Stomach (tissue), 8 donors: ENCODE measurements at regions not wholly inside any gene's neighbourhood (a gene's known extent, or its start where the extent isn't known, plus 50 kb on each side); places are given as distances from the start of the nearest gene placed in this dataset.

Experiments
- DNase-seq, 2 donors: peaks; one replicate each; pipeline versions ENCODE4 v3.0.0 to v3.0.0-alpha.2; 2013 to 2019
- H3K27ac ChIP-seq, 5 donors: fragments of 200-600 bp in 4 of 5; sonication (generic) in 4 of 5; one replicate each; pipeline ENCODE4 v1.5.1; 2013 to 2019; ENCODE audit warnings: mild to moderate bottlenecking in 1 of 5, moderate library complexity in 1 of 5
- H3K27me3 ChIP-seq, 3 donors: fragments of 200-600 bp; sonication (generic); one replicate each; pipeline ENCODE4 v1.5.1; 2017 to 2019; ENCODE audit warnings: mixed run types in 1 of 3
- H3K36me3 ChIP-seq, 4 donors: fragments of 200-600 bp; sonication (generic); 1 replicate in 3 of 4; 2 replicates in 1 of 4; pipeline ENCODE4 v1.5.1; 2016 to 2019
- H3K4me1 ChIP-seq, 4 donors: fragments of 200-600 bp; sonication (generic); one replicate each; pipeline ENCODE4 v1.5.1; 2016 to 2019
- H3K4me3 ChIP-seq, 4 donors: fragments of 200-600 bp; sonication (generic) in 3 of 4; one replicate each; pipeline ENCODE4 v1.5.1; 2016 to 2019; ENCODE audit warnings: mild to moderate bottlenecking in 1 of 4
- H3K9me3 ChIP-seq, 4 donors: fragments of 200-600 bp; sonication (generic); one replicate each; pipeline ENCODE4 v1.5.1; 2016 to 2019
- EP300 ChIP-seq: sonication (generic); formaldehyde crosslinking; IDR thresholded peaks from one replicate; pipeline ENCODE4 v1.6.1; 2017; ENCODE audit warnings: antibody characterized with exemption
- POLR2A ChIP-seq, 4 donors: fragments of 450-650 bp; IDR thresholded peaks; one replicate each; pipeline ENCODE4 v1.6.1; 2016; ENCODE audit warnings: antibody characterized with exemption in 4 of 4, control low read depth in 2 of 4, mild to moderate bottlenecking in 1 of 4, moderate library complexity in 1 of 4
- POLR2AphosphoS5 ChIP-seq, 3 donors: sonication (generic); formaldehyde crosslinking; IDR thresholded peaks; one replicate each; pipeline ENCODE4 v1.6.1; 2016; ENCODE audit warnings: antibody characterized with exemption in 3 of 3
- WGBS, 5 donors: extraction: QIAGEN DNeasy Blood & Tissue Kit in 3 of 5; methylation state at CpG; one replicate each; pipeline versions ENCODE4 v1.1.5 to v1.1.7; 2013 to 2018; 5-methylcytosine and 5-hydroxymethylcytosine counted together
- intact Hi-C: fragments of 100-400 bp; cut with DNase I; formaldehyde crosslinking; loops from one replicate; pipeline ENCODE4 v1.15.1; 2023; ENCODE audit warnings: low total_unique reads
- TF ChIP-seq, protein P1 (sequence below), 7 experiments: fragments of 450-650 bp in 4 of 7; fragments of 200-600 bp in 3 of 7; sonication (generic) in 3 of 7; IDR thresholded peaks; one replicate each; pipeline ENCODE4 v1.5.1; 2016 to 2019; ENCODE audit warnings: antibody characterized with exemption in 7 of 7, control low read depth in 2 of 7, mild to moderate bottlenecking in 1 of 7
- donor health status: healthy with polysubstance abuse.
- donor health status: Bipolar disorder and iron deficiency.
- donor health status: healthy.

DNA sequence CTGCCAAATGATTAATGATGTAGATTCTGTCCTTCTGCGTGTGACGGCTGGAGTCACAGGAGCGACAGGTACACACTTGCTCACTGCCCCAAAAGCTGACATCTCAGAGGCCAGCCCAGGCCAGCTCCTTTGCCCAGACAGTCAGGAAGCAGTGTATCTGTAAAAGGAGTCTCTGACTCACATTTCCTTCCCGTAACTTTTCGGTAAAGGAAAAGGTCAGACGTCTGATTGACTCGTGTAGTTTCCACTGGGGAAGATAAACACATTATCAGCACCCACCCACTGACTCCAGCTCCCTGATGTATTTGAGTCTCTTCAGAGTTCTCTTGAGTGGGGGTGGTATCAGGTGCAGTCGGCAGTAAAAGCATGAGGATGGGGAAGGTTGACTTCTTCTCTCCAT, 64.4 kb upstream of the WWC1 start:
- TF ChIP-seq EP300 (no peak), POLR2AphosphoS5 (IDR thresholded peaks at IDR 0.05) (no peak), POLR2A (IDR thresholded peaks at IDR 0.05) (no peak)
- TF ChIP-seq, protein P1, sequence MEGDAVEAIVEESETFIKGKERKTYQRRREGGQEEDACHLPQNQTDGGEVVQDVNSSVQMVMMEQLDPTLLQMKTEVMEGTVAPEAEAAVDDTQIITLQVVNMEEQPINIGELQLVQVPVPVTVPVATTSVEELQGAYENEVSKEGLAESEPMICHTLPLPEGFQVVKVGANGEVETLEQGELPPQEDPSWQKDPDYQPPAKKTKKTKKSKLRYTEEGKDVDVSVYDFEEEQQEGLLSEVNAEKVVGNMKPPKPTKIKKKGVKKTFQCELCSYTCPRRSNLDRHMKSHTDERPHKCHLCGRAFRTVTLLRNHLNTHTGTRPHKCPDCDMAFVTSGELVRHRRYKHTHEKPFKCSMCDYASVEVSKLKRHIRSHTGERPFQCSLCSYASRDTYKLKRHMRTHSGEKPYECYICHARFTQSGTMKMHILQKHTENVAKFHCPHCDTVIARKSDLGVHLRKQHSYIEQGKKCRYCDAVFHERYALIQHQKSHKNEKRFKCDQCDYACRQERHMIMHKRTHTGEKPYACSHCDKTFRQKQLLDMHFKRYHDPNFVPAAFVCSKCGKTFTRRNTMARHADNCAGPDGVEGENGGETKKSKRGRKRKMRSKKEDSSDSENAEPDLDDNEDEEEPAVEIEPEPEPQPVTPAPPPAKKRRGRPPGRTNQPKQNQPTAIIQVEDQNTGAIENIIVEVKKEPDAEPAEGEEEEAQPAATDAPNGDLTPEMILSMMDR (IDR thresholded peaks at IDR 0.05) = no peak
- Histone ChIP-seq H3K9me3 (no peaks in the 10 kb centered on the region), H3K4me3 (no peak overlapping the region), H3K36me3 (no peaks in the 10 kb centered on the region), H3K27ac (no peak overlapping the region), H3K4me1 (no peaks in the 10 kb centered on the region), H3K27me3 (peaks cover 0 to 5% (median 0%) of the 10 kb centered on the region in 3 donors)
- WGBS, 5 donors = 44 to 60% (median 53%) methylated on average over 8 of the region's 8 CpGs
- no peak for DNase-seq
- intact Hi-C loops = loop anchor here (10.0 kb wide), 1 partner anchor 122 kb away; no protein-coding TSS in a partner anchor

DNA sequence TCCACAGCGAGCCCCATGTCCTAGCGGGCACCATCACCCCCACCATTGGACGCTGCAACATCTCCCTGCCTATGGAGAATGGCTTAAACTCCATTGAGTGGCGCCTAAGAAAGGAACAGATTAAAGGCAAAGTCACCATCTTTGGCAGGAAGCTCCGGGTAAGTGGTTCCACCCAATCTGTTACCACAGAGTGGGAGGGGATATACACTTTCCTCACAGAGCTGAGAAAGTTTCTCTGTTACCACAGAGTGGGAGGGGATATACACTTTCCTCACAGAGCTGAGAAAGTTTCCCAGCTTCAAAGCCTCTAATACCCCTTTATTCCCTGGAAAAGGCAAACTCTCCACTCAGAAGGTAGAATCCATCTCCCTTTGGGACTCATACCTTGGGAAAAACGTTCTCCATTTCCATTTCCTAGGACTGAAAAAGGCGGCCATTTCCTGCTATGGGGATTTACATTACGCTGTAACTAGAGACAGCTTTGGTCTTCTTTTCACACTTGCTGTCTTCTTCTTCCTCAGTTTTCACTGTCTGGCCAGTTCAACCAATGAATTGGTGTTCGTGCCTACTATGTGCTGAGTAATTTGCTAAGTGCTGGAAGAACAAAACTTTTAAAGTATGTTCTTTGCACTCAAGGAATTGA, 63.4 kb upstream of the WWC1 start:
- intact Hi-C loops = loop anchor here (10.0 kb wide), 1 partner anchor 123 kb away; no protein-coding TSS in a partner anchor
- no peaks in the 10 kb centered on the region for H3K36me3 ChIP-seq

DNA sequence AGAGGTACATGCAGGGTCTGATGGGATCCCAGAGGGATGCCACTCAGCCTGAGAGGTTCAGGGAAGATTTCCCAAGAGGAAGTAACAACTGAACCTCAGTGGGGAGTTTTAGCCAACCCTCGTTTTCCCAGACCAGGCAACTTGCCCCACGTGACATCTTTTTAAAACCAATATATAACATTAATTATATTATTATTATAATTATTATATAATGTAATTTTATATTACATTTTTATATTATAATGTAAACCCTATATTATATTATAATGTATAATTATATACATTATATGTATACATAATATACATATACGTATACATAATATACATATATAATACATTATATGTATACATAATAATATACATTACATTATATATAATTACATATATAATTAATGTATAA, 62.8 kb upstream of the WWC1 start:
- no peaks in the 10 kb centered on the region for H3K4me1 ChIP-seq
- WGBS, 5 donors = 79 to 95% (median 89%) methylated on average over 3 of the region's 3 CpGs
- H3K9me3 ChIP-seq = no peaks in the 10 kb centered on the region
- H3K4me3 ChIP-seq = no peak overlapping the region
- intact Hi-C loops = loop anchor here (10.0 kb wide), 1 partner anchor 124 kb away; no protein-coding TSS in a partner anchor
- H3K27me3 ChIP-seq = no peaks in the 10 kb centered on the region
- H3K36me3 ChIP-seq = no peaks in the 10 kb centered on the region
- TF ChIP-seq, protein P1 (IDR thresholded peaks at IDR 0.05) = no peak
- TF ChIP-seq POLR2A (IDR thresholded peaks at IDR 0.05) (no peak), EP300 (no peak), POLR2AphosphoS5 (IDR thresholded peaks at IDR 0.05) (no peak)
- no peak overlapping the region for H3K27ac ChIP-seq
- DNase-seq = no peak

More for the DNA sequence above, 63.4 kb upstream of the WWC1 start:
- Histone ChIP-seq H3K27me3 (no peaks in the 10 kb centered on the region), H3K9me3 (no peaks in the 10 kb centered on the region), H3K27ac (no peak overlapping the region), H3K4me1 (no peaks in the 10 kb centered on the region), H3K4me3 (no peak overlapping the region)
- 72 to 82% (median 78%) methylated on average over 9 of the region's 9 CpGs for WGBS, 5 donors
- no peak for DNase-seq
- TF ChIP-seq, protein P1 (IDR thresholded peaks at IDR 0.05) = no peak

DNA sequence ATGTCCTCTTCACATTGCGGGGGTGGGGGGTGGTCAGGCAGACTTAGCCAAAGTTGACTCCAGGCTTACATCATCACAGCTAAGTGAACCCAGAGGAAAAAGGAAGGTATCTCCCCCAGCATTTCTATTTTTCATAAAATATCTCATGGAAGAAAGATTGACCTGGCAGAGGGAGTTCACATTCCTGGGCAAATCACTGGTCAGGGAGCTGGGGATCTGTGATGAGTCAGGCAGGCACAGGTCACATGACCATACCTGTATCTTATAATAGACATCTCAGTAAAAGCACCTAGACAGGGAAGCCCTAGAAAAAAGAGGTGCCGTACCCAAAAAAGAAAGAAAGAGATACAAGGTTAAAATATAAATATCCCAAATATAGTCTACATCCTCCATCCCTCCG, 57.3 kb upstream of the WWC1 start:
- 90 to 96% (median 94%) methylated on average over 3 of the region's 3 CpGs for WGBS, 5 donors
- no peak overlapping the region for H3K4me3 ChIP-seq
- no peak for DNase-seq
- intact Hi-C loops = no loop called here
- no peaks in the 10 kb centered on the region for H3K36me3 ChIP-seq
- H3K27ac ChIP-seq = no peak overlapping the region
- no peaks in the 10 kb centered on the region for H3K9me3 ChIP-seq
- H3K27me3 ChIP-seq = no peaks in the 10 kb centered on the region
- TF ChIP-seq POLR2AphosphoS5 (IDR thresholded peaks at IDR 0.05) (no peak), POLR2A (IDR thresholded peaks at IDR 0.05) (no peak), EP300 (no peak)
- TF ChIP-seq, protein P1 (IDR thresholded peaks at IDR 0.05) = no peak
- H3K4me1 ChIP-seq = no peaks in the 10 kb centered on the region
